DOHH2 (cell line): ENCODE measurements at regions not wholly inside any gene's neighbourhood (a gene's known extent, or its start where the extent isn't known, plus 50 kb on each side); places are given as distances from the start of the nearest gene placed in this dataset.

Experiments used
- CTCF ChIP-seq: fragments of 200-600 bp; sonication (generic); IDR thresholded peaks from one replicate; pipeline ENCODE4 v1.5.1; 2014; ENCODE audit warnings: antibody characterized with exemption, mild to moderate bottlenecking, low read depth, low read length; ENCODE audit not compliant: poor library complexity, severe bottlenecking
- EZH2phosphoT487 ChIP-seq: fragments of 200-600 bp; sonication (generic); IDR thresholded peaks from 2 replicates; pipeline ENCODE4 v1.6.1; 2017; ENCODE audit warnings: borderline replicate concordance, mild to moderate bottlenecking, antibody characterized with exemption, low read length, moderate library complexity, mixed read lengths

- TF ChIP-seq EZH2phosphoT487 (no peak), CTCF (no peak)
These were observed 86.1 kb upstream of the CCL2 start for GRCh38 chr17:34168989-34169388.
